HL-60 (cell line): ENCODE measurements at regions not wholly inside any gene's neighbourhood (a gene's known extent, or its start where the extent isn't known, plus 50 kb on each side); places are given as distances from the start of the nearest gene placed in this dataset.
"Not testable (repeated sequence)": the region's sequence is repeated elsewhere in the genome, so short reads cannot be mapped to it uniquely, and the experiment has no call there.

Experiments
- DNase-seq, 2 experiments: peaks; one replicate each; pipeline ENCODE4 v3.0.0-alpha.2; 2010 to 2020; ENCODE audit warnings: low read depth in 1 of 2, low spot score in 1 of 2
- H3K27ac ChIP-seq: fragments of 250-450 bp; sonication (Bioruptor Pico); replicated peaks from 2 replicates; pipeline ENCODE4 v1.5.1; 2020; ENCODE audit warnings: mild to moderate bottlenecking, moderate library complexity
- H3K27me3 ChIP-seq: fragments of 250-450 bp; sonication (Bioruptor Pico); 2 replicates; pipeline ENCODE4 v1.5.1; 2021; ENCODE audit warnings: mild to moderate bottlenecking, moderate library complexity; ENCODE audit not compliant: insufficient read depth, poor library complexity, severe bottlenecking
- H3K4me3 ChIP-seq: replicated peaks from 2 replicates; pipeline ENCODE4 v1.5.1; 2011; ENCODE audit warnings: mild to moderate bottlenecking, control low read depth, low read length; ENCODE audit not compliant: insufficient read depth
- CTCF ChIP-seq: IDR thresholded peaks from one replicate; pipeline ENCODE4 v1.5.1; 2011; ENCODE audit warnings: low read length, control low read depth, inconsistent platforms; ENCODE audit not compliant: insufficient read depth
- GABPA ChIP-seq: IDR thresholded peaks from 2 replicates; pipeline ENCODE4 v1.6.1; 2012; ENCODE audit warnings: low read depth
- POLR2AphosphoS5 ChIP-seq: IDR thresholded peaks from 2 replicates; pipeline ENCODE4 v1.6.1; 2012; ENCODE audit warnings: low read depth
- REST ChIP-seq: IDR thresholded peaks from 2 replicates; pipeline ENCODE4 v1.6.1; 2012; ENCODE audit warnings: low read depth; ENCODE audit not compliant: insufficient replicate concordance
- SPI1 ChIP-seq: IDR thresholded peaks from 2 replicates; pipeline ENCODE4 v1.6.1; 2012; ENCODE audit warnings: low read depth, mild to moderate bottlenecking, borderline replicate concordance

GRCh38 chr22:27251563-27251962 lies 550.0 kb downstream of the MN1 start:
- no peak overlapping the region for H3K4me3 ChIP-seq
- DNase-seq = no peak

GRCh38 chr22:27252282-27253049 lies 549.1 kb downstream of the MN1 start:
- no peak overlapping the region for H3K4me3 ChIP-seq
- TF ChIP-seq POLR2AphosphoS5 (no peak), CTCF (no peak), SPI1 (no peak), REST (no peak), GABPA (no peak)
- peak in 1 of 2 experiments; percentile 33 for DNase-seq
- H3K27me3 ChIP-seq = no peaks in the 10 kb centered on the region
- no peak overlapping the region for H3K27ac ChIP-seq

More at GRCh38 chr22:27251563-27251962, 550.0 kb downstream of the MN1 start:
- no peaks in the 10 kb centered on the region for H3K27me3 ChIP-seq
- TF ChIP-seq GABPA = no peak
- no peak for TF ChIP-seq REST
- no peak for TF ChIP-seq POLR2AphosphoS5
- no peak for TF ChIP-seq SPI1
- no peak for TF ChIP-seq CTCF
- H3K27ac ChIP-seq = no peak overlapping the region

GRCh38 chr22:27253108-27253902 lies 548.3 kb downstream of the MN1 start:
- TF ChIP-seq GABPA = no peak
- no peak for TF ChIP-seq POLR2AphosphoS5
- H3K27me3 ChIP-seq = no peaks in the 10 kb centered on the region
- no peak overlapping the region for H3K27ac ChIP-seq
- DNase-seq = no peak
- no peak overlapping the region for H3K4me3 ChIP-seq

- DNase-seq, H3K4me3 ChIP-seq: not testable (repeated sequence)
Measured at GRCh38 chr22:27254063-27254462, 547.5 kb downstream of the MN1 start.

More at GRCh38 chr22:27254063-27254462, 547.5 kb downstream of the MN1 start:
- H3K27ac ChIP-seq, H3K27me3 ChIP-seq: not testable (repeated sequence)
